ENCODE measurements at regions not wholly inside any gene's neighbourhood (a gene's known extent, or its start where the extent isn't known, plus 50 kb on each side); places are given as distances from the start of the nearest gene placed in this dataset.

DNA sequence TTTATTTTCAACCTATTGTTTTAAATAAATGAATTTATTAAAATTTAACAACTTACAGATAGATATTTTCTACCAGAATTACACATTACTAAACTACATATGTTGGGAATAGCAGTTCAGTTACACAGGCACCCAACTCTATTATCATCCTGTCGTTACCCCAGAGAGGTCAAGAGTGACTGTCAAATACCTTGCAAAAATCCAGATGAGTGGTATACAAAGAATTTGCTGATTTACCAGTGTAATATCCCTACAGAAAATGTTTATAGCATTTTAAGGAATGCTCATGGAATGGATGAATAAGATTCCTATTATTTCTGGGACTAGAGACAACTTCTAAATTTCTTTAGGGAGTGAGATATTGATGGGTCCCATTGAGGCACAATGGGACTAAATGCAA lies 300.7 kb upstream of the RGS18 start:
- Histone ChIP-seq H3K36me3 (ENCODE audit: low read depth) (no peaks in the 10 kb centered on the region), H3K9me3 (no peaks in the 10 kb centered on the region), H3K4me3 (no peak overlapping the region), H3K4me1 (ENCODE audit: low read depth) (no peaks in the 10 kb centered on the region)
- intact Hi-C loops (cut with DNase I, micrococcal nuclease), result no loop called here
- TF ChIP-seq, protein P1, sequence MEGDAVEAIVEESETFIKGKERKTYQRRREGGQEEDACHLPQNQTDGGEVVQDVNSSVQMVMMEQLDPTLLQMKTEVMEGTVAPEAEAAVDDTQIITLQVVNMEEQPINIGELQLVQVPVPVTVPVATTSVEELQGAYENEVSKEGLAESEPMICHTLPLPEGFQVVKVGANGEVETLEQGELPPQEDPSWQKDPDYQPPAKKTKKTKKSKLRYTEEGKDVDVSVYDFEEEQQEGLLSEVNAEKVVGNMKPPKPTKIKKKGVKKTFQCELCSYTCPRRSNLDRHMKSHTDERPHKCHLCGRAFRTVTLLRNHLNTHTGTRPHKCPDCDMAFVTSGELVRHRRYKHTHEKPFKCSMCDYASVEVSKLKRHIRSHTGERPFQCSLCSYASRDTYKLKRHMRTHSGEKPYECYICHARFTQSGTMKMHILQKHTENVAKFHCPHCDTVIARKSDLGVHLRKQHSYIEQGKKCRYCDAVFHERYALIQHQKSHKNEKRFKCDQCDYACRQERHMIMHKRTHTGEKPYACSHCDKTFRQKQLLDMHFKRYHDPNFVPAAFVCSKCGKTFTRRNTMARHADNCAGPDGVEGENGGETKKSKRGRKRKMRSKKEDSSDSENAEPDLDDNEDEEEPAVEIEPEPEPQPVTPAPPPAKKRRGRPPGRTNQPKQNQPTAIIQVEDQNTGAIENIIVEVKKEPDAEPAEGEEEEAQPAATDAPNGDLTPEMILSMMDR (IDR thresholded peaks at IDR 0.05), result no peak
- ATAC-seq, result no peak
- DNase-seq, result no peak

DNA sequence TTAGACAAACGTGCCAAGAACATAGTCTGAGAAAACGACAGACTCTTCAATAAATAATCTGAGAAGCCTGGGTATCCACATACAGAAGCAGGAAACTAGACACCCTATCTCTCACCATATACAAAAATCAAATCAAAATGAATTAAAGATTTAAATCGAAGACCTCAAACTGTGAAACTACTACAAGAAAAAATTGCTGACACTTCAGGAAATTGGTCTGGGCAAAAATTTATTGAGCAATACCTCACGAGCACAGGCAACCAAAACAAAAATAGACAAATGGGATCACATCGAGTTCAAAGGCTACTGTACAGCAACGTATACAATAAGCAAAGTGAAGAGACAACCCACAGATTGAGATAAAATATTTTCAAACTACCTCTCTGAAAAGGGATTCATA lies 292.8 kb upstream of the RGS18 start:
- Histone ChIP-seq H3K9me3 (no peaks in the 10 kb centered on the region), H3K4me1 (ENCODE audit: low read depth) (no peaks in the 10 kb centered on the region), H3K36me3 (ENCODE audit: low read depth) (no peaks in the 10 kb centered on the region), H3K4me3 (no peak overlapping the region)
- TF ChIP-seq, protein P1 (IDR thresholded peaks at IDR 0.05), result no peak
- intact Hi-C loops (cut with DNase I, micrococcal nuclease), result no loop called here
- ATAC-seq, result no peak
- no peak for DNase-seq

DNA sequence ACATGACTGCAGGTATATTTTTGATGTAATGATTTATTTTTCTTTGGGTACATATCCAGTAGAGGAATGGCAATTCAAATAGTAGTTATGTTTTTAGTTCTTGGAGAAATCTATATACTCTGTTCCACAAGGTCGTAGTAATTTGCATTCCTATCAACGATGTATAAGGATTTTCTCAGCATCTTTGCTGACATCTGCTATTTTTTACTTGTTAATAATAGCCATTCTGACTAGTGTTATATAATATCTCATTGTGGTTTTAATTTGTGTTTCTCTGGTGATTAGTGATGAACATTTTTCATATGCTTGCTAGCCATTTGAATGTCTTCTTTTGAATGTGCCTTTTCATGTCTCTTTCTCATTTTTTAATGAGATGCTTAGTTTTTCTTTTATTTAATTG lies 292.1 kb upstream of the RGS18 start:
- intact Hi-C loops (cut with DNase I, micrococcal nuclease), result no loop called here
- no peak for DNase-seq
- Histone ChIP-seq H3K4me1 (ENCODE audit: low read depth) (no peaks in the 10 kb centered on the region), H3K36me3 (ENCODE audit: low read depth) (no peaks in the 10 kb centered on the region), H3K4me3 (no peak overlapping the region), H3K9me3 (no peaks in the 10 kb centered on the region)
- TF ChIP-seq, protein P1 (IDR thresholded peaks at IDR 0.05), result no peak
- ATAC-seq, result no peak

DNA sequence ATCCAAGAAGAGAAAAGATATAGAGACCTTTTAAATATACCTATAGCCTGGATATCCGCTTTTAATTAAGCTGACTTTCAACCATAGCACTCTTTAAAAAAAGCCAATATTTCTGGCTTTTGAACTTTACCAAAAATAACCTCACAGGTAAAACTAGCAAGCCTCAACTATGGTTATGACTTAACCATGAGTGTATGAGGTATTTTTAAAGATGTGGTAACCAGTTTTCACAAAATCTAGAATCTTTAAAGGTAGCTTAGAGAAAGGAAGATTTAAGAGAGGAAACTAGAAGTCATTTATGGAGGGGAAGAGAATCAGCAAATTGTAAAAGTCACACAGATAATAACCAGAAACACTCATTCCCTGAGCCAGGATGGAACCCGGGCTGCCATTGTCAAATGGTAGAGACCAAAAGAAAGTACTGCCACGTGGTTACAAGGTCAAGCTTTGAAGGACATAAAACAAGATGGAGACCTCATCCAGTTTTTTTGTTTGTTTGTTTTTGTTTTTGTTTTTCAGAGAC lies 288.4 kb upstream of the RGS18 start:
- no peak for DNase-seq
- intact Hi-C loops (cut with DNase I, micrococcal nuclease), result no loop called here
- no peak for ATAC-seq
- Histone ChIP-seq H3K4me1 (ENCODE audit: low read depth) (no peaks in the 10 kb centered on the region), H3K36me3 (ENCODE audit: low read depth) (no peaks in the 10 kb centered on the region), H3K9me3 (no peaks in the 10 kb centered on the region), H3K4me3 (no peak overlapping the region)
- TF ChIP-seq, protein P1 (IDR thresholded peaks at IDR 0.05), result no peak

DNA sequence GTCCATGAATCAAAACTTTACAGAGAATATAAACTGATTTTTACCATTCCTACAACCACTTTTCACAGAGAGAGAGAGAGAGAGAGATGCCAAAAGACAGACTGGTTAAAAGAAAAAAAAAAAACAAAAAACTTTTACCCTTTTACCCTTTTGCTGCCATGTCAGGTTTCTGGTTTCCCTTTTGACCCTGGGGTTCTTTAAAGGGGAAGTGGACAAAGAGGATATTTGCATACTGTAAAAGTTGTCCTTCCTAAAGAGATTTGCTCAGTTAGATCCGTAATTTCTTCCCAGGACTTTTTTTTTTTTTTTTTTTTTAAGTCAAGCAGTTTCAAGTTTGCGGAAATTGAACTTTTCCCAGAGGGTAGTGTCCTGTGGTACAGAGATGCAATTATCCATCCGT lies 287.8 kb upstream of the RGS18 start:
- Histone ChIP-seq H3K4me3 (no peak overlapping the region), H3K9me3 (no peaks in the 10 kb centered on the region), H3K4me1 (ENCODE audit: low read depth) (no peaks in the 10 kb centered on the region), H3K36me3 (ENCODE audit: low read depth) (no peaks in the 10 kb centered on the region)
- TF ChIP-seq, protein P1 (IDR thresholded peaks at IDR 0.05), result no peak
- intact Hi-C loops (cut with DNase I, micrococcal nuclease), result no loop called here
- DNase-seq (no peak), ATAC-seq (no peak)

DNA sequence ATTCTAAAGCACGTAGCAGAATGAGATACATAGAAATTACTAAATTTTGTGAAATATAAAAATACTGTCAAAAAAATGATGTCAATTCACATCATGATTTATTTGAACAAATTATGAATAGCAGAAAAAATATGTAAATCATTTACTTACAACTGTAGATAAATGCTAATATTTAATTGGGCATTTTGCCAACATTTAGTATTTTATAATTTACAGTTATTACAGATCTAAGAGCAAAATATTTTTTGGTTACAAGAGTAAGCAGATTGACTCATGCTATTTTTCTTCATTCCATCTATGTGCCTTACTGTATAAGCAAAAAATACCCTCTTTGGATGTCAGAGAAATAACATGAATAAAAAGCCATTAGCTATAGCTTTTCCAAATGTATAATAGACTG lies 282.3 kb upstream of the RGS18 start:
- Histone ChIP-seq H3K9me3 (no peaks in the 10 kb centered on the region), H3K4me3 (no peak overlapping the region), H3K36me3 (ENCODE audit: low read depth) (no peaks in the 10 kb centered on the region), H3K4me1 (ENCODE audit: low read depth) (no peaks in the 10 kb centered on the region)
- TF ChIP-seq, protein P1 (IDR thresholded peaks at IDR 0.05), result no peak
- DNase-seq (no peak), ATAC-seq (no peak)
- intact Hi-C loops (cut with DNase I, micrococcal nuclease), result no loop called here
